ENCODE measurements at regions not wholly inside any gene's neighbourhood (a gene's known extent, or its start where the extent isn't known, plus 50 kb on each side); places are given as distances from the start of the nearest gene placed in this dataset.
A peak's percentile ranks its signal among the peaks of the same experiment; 100 is the strongest.
"Not testable (repeated sequence)": the region's sequence is repeated elsewhere in the genome, so short reads cannot be mapped to it uniquely, and the experiment has no call there.

DNA sequence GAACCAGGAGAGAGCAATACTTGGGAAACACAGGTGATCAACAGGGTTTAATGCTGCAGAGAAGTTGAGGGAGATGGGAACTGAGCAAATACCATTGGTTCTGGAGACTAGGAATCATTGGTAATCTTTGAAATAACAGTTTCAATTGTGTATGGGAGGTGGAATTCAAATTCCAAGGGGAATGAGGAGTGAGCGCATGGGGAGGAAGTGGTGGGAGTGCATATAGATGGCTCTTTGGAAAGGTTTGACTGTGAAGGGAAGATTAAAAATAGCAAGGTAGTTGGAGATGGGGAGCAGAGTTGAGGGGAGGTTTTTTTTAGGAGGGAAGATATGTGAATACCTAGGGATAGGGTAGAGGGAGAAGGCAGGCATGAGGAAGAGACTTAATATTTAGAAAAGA, 51.1 kb upstream of the ROPN1 start:
- no peak for DNase-seq (ENCODE audit: low read depth)

DNA sequence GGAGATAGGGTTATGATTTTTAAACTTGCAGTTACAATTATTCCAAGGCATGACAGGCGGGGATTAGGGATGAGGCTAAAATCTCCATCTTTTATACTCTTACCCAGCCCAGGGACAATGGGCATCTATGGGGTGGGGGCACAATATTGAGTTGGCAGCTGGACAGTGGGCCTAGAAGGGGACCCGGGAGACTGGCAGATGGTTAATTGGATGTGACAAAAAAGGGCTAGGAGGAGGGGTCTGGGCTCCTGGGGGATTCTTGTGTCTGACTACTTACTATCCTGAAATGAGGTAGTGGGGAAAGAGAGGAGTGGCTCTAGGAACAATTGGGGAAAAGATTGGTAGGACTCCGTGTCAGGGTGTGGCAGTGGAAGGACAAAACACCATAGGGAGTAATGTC, 53.0 kb upstream of the ROPN1 start:
- no peak for DNase-seq (ENCODE audit: low read depth)

DNA sequence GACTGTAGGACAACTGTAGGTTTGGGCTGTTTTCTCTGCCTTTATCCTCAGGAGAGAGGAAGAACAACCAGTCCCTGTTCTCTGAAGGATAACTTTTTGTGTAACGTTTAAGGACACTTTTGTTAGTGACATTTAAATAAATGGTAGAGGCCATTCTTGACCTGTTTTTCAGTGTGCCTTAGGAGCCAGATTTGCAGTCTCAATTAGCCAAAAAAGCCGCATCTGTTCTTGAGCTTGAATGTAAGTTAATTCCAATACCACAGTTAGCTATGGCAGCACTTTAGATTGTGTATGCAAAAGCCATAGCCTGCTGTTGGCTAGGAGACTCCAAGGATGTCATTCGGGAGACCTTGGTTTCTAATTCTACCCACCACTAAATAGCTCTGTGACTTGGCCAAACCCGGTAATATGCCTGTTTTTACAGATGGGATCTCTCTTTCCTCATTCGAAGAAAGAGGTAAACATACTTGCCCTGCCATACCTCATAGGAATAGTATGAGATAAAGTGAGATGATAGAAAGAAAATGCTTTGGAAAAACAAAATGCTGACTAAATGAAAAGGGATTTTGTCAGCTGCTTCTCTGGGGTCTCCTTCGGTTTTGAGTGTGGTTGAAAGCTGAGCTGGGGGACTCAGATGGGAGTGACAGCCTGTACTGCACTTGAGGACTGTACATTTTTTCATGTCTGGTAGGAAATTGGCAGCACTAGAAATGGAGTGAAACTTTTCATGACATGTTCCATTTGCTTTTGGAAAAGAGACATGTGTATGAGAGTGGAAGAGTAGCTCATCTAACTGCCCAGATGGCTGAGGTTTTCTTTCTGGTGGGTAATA, 57.3 kb upstream of the ROPN1 start:
- DNase-seq (ENCODE audit: low read depth) = no peak

DNA sequence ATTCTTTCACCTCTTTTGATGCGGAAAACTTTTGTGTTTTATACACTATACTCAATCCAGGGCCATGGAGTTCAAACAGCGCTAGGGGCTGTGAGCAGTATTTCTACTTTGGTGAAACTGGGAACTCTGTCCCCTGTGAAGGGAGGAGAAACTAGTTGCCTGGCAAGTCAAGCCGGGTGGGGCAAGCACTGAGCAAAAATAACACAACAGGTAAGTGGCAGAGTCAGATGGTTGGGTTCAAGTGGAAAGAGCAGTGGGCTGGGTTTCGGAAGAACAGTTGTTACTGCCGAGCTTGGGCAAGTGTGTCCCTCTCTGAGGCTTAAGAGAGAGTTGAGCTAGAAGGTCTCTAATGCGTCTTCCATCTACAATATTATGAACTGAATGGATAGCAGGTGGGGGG, 59.7 kb upstream of the ROPN1 start:
- no peak for DNase-seq (ENCODE audit: low read depth)

DNA sequence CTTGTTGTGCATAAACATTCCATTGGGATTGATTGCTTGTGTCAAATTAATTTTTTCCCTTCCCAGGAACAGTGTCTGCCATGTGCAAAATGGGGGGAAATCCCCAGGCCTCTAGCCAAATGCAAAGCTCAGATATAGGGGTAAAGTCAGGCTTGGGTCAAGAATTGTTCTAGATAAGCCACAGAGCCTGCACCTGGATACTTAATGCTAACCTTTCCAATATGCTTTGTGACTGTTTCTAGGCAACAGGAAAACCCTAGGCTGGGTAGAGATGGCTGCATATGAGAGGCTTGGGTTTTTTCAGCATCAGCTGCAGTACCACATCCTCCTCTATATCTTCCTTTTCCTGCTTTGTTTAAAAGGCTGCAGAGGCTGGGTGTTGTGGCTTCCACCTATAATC, 61.9 kb upstream of the ROPN1 start:
- no peak for DNase-seq (ENCODE audit: low read depth)

DNA sequence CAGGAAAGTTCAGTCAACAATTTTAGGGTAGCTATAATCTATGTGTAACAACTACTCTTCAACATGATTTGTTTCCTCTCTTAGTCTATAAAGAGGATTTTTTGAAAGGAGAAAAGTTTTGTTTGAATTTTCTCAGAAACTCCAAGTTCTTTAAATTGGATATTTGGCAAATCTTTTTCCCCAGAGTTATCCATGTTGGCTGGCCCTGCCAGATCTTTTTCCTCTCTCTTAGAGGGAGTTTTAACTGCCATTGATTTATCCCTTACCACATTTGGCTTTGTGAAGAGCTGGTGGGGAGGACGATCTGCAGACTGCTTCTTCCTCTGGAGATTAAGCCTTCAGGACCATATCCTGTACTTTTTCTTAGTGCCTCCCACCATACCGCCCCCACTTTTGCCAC, 64.9 kb upstream of the ROPN1 start:
- no peak for DNase-seq (ENCODE audit: low read depth)

DNA sequence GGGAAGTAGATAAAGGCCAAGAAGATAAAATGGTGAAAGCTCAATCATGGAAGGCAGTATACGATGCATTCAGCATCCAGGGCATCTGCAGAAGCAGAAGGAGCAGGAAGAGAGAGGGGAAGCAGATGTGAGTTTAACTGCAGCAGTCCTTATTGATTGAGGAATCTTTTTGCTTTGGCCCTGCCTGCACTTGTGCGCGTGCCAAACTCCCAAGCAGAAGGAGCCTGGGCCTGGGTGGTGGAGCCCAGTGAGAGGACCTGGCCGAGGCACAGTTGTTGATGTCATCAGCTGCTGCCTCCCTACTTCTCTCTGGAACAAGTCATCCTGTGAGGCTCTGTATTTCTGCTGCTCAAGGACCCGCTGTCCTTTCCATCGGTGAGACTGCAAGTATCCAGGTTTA, 65.5 kb upstream of the ROPN1 start:
- DNase-seq (ENCODE audit: low read depth) = no peak

DNA sequence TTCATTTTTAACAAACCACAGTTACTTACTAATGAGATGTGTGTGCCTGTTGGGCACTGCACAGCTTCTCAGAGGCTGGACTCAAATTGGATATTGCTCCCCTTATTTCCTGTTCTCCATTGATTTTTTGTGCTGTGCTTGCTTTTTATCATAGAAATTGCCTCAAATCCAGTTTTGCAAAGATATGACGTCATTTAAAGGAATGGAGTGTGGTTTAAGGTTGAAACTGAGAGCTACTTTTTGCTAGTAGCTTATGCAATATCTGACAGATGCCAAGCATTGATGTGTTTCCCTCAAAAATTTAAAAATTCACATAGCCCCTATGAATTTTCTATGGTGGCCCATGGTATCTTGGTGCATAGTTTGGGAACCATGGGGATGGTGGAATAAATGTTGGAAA, 67.7 kb upstream of the ROPN1 start:
- DNase-seq (ENCODE audit: low read depth) = peak; percentile 6

DNA sequence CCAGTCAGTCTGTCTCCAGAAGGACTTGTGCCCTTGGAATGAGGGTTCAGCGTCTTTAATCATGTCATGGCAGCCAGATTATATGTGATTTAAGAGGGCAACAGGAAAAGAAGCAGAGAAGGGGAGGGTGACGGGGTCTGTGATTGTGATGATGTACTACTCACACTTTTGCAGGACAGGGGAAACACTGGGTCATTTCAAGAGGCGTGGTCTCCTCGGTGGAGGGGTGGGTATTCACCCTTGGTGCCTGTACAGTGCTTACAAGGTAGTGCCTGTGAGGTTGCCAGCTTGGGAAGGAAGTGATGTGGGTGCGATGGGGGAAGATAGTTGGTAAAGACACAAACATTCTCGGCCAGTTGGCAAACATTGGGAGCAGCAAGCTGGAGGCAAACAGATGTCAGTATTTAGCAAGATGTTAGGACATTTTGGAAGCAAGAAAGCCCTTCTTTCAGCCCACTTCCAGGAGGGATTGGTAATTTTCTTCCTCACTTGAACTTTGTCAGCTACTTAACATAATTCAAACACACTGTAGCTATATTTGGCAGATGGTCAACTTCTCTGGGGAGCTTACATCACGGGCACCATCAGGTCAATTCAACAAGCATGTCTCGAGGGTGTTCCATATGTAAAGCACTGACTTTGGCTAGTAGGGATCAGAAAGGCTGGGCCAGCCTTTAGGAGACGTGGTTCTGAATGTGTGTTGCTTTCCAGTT, 71.4 kb upstream of the ROPN1 start:
- DNase-seq (ENCODE audit: low read depth) = no peak

DNA sequence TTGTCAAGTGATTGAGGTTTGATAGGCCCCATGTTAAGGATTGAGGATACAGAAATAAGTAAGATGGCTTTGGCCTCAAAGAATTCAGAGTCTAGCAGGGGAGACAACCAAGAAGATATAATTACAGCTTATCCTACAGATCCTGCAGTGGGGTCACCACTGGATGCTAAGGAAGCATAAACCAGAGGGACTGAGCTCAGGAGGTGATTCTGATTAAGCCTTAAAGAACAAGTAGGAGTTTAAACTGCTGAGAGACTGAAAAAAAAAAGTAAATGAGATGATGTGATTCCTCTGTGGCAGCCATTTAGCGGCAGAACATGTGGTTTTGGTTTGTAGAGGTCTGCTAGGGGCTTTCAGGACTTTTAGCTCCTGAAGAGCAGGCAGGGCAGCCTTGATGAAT, 72.1 kb upstream of the ROPN1 start:
- DNase-seq (ENCODE audit: low read depth) = no peak

DNA sequence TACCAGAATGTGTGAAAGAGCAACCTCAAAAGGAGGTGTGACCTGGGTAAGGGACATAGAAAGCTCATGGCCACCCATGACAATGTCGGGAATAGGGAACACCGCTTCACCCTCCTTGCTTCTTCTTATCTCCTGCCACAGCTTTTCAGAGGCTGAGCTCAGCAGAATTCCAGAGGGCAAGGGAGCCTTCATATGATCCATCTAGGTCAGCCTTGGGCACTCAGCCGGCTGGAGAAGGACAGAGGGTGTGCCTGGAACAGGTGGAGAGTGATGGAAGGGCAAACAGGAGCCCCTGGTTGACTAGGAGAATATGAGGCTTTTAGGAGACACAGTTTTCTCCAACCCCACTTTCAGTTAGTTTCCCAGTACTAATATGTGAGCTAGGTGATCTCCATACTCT, 74.6 kb upstream of the ROPN1 start:
- DNase-seq (ENCODE audit: low read depth) = not testable (repeated sequence)

DNA sequence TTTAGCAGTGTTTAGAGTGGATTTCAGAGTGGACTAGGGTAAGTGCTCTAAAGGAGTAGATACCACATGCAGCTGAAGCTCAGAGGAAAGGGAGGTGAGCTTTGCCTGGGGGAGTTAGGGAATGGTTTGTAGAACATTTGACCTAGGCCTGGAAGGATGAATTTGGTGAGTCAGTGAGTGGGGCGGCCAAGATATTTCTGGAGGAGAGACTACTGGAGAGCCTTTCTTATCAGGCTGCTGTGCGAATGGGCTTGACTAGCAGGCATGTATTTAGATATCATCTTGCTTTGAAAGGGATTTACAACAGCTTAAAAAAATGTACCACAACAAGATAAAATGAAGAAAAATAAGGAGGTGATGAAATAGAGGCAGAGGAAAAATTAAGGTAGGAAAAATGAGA, 77.8 kb upstream of the ROPN1 start:
- DNase-seq (ENCODE audit: low read depth) = not testable (repeated sequence)

DNA sequence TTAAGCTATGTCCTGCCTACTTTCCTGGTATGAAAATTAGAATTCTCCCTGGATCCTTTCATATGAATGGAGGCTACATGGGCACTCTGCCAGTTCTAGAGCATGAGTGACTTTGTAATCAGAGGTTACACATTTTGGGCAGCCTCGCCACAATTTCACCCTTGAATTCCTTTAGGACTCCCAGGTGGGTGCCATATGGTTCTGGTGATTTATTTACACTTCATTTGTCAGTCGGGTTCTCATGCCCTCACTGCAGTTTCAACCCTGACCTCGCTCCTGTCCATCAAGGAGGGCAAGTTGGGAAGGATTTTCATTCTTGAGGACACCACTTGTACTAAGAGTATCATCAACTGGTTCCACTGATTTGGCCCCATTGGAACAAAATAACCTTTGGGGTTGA, 83.2 kb upstream of the ROPN1 start:
- not testable (repeated sequence) for DNase-seq (ENCODE audit: low read depth)

DNA sequence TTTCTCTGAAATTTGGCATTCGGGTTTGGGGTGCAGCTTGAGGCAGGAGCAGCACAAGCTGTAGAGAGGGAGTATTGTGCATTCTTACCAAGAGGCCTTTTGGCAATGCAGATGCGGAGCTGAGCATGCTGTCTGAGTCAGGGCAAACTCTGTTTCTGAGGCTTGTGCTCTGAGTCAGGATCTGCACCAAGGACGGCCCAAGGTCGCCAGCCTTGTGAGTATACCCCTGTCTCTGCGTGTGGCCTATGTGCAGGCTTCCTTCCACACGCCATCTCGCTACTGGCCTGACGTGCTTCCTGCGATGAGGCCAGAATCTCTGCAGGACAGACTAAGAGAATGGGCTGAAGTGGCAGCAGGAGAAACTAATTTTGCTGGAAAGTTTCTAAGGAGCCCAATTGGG, 83.8 kb upstream of the ROPN1 start:
- no peak for DNase-seq (ENCODE audit: low read depth)

DNA sequence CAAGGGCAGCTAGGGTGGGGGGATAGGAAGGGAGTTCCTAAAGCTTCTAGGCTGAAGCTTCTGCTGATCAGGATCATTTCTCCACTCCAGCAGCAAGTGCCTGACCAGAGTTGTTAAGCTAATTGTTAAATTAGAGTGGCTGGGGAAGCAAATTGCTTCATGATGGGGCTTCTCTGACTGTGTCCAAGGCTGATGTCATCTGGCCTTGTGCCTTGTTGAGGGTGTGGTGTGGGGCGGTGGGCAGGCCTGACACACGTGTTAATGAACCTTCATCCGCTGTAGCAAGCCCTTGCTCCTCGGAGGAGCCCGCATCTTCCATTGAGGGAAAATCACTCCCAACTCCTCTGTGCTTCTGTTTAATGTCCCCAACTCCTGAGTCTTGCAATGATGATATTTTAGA, 84.3 kb upstream of the ROPN1 start:
- no peak for DNase-seq (ENCODE audit: low read depth)

DNA sequence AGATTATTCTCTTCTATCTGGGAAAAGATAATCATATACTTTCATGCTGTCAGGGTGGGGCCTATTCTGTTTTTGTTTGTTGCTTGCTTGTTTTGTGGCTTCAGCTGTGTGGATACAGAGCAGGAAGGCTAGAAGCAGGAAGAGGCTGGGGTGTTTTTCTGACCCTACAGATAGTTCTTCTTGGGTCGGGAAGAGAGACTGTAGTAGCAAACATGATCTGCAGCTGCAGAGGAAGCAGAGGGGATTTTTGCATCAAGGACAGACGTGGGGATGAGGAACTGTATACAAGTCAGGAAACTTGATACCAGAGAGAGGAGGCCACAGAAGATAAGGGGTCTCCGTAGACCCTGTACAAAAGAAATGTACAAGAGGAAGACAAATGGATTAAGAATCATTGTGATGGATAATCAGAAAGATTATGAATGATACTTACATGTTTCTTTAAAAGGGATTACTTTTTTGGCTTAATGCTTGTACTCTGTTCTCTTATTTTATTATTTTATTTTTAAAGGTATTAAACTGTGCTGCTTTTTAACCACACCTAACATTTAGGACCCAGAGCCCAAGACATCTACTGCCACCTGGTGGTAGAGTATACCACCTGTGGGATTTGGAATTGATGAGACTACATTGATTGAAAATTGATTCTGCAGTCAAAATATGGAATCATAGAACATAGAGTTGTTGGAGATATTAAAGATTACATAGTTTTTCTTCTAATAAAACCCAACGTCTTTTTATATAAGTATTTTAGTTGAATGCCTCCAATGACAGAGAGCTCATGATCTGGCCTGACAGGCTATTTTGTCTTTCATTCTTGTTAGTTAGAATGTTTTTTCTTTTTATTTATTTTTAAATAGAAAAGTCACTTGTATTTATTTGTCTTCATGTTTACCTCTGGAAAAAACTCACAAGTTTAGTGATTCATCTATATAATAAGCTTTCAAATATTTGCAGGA, 87.3 kb upstream of the ROPN1 start:
- peak; percentile 68 for DNase-seq (ENCODE audit: low read depth)

DNA sequence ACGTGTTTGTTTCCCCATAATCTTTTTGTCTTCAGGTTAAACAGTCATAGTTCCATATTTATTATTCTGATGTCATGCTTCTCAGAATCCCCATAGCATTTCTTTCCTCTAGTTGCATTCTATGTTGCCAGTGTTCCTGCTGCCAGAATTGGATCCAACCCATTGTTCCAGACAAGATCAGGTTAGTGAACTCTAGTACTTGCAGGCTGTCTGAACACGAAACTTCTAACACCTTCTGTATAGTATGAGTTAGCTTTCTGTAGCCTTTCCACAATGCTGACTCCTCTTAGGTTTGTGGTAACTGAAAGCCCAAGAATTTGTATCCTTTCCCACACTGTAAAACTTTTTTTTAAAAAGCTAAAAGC, 88.0 kb upstream of the ROPN1 start:
- no peak for DNase-seq (ENCODE audit: low read depth)

DNA sequence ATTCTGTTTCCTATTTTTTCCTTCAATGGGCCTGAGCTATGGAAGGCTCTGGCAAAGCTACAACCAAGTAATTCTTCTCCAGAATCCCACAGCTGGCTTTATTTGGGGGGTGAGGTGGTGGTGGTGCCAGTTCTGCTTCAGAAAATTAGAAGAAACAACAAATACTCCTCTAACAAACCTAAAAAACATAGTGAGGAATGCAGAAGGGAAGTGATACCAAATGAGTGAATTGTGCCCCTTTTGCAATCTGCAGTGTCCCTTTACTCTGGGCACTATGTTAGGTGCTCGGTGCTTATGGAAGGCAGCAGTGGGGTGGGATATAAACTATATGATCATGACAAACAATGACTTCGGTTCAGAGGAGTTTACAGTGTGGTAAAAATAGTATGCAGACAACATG, 90.4 kb upstream of the ROPN1 start:
- DNase-seq (ENCODE audit: low read depth) = no peak

DNA sequence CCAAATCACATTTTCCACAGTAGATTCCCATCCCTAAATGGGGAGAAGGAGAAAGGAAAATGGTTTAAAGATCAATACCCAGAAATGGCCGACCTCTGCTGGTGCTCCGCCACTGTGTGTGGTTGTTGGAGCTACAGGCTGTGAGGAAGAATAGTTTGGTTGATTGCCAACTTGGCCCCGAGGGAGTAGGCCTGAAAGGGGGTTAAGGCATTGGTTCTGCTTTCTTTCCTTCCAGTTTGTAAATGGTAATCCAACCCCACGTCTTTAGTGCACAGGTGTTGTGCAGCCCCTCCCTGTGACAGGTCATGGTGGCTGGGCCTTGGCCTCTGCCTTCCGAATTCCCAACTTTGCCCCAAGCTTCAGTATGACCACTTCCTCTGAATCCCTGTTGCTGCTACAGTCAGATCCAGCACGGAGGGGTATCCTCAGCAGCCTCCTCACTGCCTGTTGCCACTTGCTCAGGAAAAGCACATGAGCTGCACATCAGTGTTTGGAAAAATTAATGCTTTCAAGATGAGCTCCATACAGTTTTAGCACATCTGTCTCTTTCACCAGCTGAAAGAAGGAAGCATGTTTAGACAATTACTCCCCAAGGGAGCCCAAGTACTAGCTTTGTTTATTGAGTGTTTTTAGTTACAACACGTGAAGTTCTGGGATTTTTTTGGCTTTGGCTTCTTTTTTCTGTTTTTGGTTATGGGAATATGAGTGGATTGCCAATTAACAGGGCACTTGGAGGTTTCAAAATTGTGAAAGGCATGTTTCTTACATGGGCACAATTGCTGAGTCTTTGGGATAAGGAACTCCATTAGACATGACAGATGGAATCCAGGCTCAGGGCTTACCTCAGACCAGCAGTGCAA, 92.3 kb upstream of the ROPN1 start:
- DNase-seq (ENCODE audit: low read depth) = no peak

DNA sequence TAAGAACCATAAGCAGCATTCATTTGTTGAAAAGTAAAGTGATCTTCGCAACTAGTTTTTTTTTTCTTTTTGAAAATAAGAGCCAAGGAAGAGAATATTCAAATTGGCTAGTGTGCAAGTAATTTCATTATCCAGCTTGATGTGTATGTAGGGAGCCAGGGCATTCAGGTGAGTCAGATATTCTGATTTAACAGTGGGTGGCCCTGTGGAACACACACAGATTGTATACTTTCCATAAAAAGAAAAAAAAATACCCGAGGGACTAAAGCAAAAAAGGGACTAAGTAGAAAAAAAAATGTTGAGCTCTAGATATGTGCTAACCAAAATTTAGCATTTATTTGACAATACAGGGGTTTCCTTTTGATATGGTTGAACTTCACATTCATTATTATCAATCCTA, 96.9 kb upstream of the ROPN1 start:
- no peak for DNase-seq (ENCODE audit: low read depth)

DNA sequence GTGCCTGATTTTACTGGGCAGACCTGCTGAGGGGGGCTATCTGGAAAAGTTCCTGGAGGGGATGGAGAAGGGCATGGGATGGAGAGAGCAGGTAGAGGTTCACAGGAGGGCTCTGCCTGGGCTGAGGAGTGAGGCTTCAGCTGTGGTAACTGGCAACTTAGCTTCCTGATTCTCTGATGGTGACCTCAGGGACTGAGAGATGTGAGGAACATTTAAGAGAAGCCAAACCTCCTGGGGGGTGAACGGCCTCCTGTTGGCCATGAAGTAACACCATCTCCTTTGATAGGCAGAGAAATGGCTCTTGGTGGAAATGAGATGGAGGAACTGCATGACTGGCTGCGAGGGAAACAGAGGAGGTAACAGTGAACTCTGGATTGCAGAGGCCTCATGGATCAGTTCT, 97.3 kb upstream of the ROPN1 start:
- DNase-seq (ENCODE audit: low read depth) = no peak

DNA sequence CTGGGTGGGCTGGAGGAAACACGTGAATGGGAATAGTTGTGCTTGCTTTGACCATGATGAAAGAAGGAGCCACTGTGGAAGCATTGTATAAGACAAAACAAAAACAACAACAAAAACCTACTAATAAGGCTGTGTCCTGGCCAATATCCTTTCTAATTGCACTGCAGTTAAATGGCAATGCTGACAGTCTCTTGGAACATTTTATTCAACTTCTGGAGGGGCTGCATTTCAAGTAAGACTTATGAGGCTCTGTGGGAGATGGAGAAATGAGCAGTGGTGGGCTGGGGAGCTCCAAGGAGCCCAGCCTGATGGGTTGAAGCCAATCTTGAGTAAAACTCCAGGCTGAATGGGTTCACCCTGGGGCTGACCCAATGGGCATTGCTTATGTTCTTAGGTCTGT, 99.8 kb upstream of the ROPN1 start:
- DNase-seq (ENCODE audit: low read depth) = no peak
